ENCODE measurements at regions not wholly inside any gene's neighbourhood (a gene's known extent, or its start where the extent isn't known, plus 50 kb on each side); places are given as distances from the start of the nearest gene placed in this dataset.

DNA sequence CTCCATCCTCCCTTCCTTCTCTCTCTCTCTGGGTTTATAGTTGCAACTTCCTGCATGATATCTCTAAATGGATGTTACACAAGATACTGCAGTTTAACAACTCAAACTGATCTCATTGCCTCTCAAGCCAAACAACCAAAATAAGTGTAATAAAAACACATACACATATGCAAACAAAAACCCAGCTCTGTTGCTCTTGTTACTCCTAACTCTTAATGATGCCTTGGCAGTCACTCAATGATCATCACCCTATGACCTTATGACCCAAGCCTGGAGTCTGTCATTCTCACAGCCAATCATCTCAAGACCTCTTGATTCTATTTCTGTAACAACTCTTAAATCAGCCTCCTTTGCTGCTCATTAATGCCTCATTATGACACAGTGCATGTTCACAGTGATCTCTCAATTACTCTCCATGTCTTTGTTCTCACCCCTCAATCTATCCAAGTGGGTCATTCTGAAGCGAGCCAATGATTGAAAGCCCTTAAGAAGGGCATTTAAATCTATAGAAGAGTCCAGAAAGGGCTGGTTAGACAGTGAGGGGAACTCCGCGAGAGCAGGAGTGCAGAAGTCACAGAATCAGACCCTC, 210.9 kb downstream of the INHBA start:
- peaks cover 3% of the 10 kb centered on the region for H3K27me3 Mint-ChIP-seq (ENCODE audit: insufficient read depth, low read depth, poor library complexity)
- Histone ChIP-seq H3K4me2 (no peak overlapping the region), H3K9me2 (ENCODE audit: insufficient read depth) (no peaks in the 10 kb centered on the region), H3K27ac (ENCODE audit: low read depth) (no peak overlapping the region), H3K36me3 (ENCODE audit: insufficient read depth) (no peaks in the 10 kb centered on the region), H4K20me1 (replicated peaks; ENCODE audit: insufficient read depth) (no peaks in the 10 kb centered on the region), H3F3A (replicated peaks; ENCODE audit: low read depth) (no peaks in the 10 kb centered on the region), H2AFZ (peak overlapping the region; percentile 78), H3K27me3 (ENCODE audit: insufficient read depth) (no peaks in the 10 kb centered on the region), H3K4me1 (ENCODE audit: insufficient read depth) (no peaks in the 10 kb centered on the region), H3K79me2 (replicated peaks; ENCODE audit: insufficient read depth) (no peaks in the 10 kb centered on the region), H3K4me3 (no peak overlapping the region)
- TF ChIP-seq STAT1 (IDR thresholded peaks at IDR 0.05; ENCODE audit: unreplicated experiment), result no peak
- TF ChIP-seq ZNF331 (CRISPR knock-in tag; IDR thresholded peaks at IDR 0.05; ENCODE audit: low read depth), result no peak
- TF ChIP-seq, protein P1, sequence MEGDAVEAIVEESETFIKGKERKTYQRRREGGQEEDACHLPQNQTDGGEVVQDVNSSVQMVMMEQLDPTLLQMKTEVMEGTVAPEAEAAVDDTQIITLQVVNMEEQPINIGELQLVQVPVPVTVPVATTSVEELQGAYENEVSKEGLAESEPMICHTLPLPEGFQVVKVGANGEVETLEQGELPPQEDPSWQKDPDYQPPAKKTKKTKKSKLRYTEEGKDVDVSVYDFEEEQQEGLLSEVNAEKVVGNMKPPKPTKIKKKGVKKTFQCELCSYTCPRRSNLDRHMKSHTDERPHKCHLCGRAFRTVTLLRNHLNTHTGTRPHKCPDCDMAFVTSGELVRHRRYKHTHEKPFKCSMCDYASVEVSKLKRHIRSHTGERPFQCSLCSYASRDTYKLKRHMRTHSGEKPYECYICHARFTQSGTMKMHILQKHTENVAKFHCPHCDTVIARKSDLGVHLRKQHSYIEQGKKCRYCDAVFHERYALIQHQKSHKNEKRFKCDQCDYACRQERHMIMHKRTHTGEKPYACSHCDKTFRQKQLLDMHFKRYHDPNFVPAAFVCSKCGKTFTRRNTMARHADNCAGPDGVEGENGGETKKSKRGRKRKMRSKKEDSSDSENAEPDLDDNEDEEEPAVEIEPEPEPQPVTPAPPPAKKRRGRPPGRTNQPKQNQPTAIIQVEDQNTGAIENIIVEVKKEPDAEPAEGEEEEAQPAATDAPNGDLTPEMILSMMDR (conservative IDR thresholded peaks at IDR 0.05; ENCODE audit: low read depth in 2 of 2), result no peak
- TF ChIP-seq NANOG (IDR thresholded peaks at IDR 0.05; ENCODE audit: borderline replicate concordance), result no peak
- TF ChIP-seq POLR2AphosphoS5 (IDR thresholded peaks at IDR 0.05; ENCODE audit: low read depth), result no peak
- TF ChIP-seq EZH2phosphoT487 (IDR thresholded peaks at IDR 0.05; ENCODE audit: unreplicated experiment), result no peak
- TF ChIP-seq, protein P2, sequence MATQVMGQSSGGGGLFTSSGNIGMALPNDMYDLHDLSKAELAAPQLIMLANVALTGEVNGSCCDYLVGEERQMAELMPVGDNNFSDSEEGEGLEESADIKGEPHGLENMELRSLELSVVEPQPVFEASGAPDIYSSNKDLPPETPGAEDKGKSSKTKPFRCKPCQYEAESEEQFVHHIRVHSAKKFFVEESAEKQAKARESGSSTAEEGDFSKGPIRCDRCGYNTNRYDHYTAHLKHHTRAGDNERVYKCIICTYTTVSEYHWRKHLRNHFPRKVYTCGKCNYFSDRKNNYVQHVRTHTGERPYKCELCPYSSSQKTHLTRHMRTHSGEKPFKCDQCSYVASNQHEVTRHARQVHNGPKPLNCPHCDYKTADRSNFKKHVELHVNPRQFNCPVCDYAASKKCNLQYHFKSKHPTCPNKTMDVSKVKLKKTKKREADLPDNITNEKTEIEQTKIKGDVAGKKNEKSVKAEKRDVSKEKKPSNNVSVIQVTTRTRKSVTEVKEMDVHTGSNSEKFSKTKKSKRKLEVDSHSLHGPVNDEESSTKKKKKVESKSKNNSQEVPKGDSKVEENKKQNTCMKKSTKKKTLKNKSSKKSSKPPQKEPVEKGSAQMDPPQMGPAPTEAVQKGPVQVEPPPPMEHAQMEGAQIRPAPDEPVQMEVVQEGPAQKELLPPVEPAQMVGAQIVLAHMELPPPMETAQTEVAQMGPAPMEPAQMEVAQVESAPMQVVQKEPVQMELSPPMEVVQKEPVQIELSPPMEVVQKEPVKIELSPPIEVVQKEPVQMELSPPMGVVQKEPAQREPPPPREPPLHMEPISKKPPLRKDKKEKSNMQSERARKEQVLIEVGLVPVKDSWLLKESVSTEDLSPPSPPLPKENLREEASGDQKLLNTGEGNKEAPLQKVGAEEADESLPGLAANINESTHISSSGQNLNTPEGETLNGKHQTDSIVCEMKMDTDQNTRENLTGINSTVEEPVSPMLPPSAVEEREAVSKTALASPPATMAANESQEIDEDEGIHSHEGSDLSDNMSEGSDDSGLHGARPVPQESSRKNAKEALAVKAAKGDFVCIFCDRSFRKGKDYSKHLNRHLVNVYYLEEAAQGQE (IDR thresholded peaks at IDR 0.05; ENCODE audit: unreplicated experiment), result no peak
- TF ChIP-seq, protein P3, sequence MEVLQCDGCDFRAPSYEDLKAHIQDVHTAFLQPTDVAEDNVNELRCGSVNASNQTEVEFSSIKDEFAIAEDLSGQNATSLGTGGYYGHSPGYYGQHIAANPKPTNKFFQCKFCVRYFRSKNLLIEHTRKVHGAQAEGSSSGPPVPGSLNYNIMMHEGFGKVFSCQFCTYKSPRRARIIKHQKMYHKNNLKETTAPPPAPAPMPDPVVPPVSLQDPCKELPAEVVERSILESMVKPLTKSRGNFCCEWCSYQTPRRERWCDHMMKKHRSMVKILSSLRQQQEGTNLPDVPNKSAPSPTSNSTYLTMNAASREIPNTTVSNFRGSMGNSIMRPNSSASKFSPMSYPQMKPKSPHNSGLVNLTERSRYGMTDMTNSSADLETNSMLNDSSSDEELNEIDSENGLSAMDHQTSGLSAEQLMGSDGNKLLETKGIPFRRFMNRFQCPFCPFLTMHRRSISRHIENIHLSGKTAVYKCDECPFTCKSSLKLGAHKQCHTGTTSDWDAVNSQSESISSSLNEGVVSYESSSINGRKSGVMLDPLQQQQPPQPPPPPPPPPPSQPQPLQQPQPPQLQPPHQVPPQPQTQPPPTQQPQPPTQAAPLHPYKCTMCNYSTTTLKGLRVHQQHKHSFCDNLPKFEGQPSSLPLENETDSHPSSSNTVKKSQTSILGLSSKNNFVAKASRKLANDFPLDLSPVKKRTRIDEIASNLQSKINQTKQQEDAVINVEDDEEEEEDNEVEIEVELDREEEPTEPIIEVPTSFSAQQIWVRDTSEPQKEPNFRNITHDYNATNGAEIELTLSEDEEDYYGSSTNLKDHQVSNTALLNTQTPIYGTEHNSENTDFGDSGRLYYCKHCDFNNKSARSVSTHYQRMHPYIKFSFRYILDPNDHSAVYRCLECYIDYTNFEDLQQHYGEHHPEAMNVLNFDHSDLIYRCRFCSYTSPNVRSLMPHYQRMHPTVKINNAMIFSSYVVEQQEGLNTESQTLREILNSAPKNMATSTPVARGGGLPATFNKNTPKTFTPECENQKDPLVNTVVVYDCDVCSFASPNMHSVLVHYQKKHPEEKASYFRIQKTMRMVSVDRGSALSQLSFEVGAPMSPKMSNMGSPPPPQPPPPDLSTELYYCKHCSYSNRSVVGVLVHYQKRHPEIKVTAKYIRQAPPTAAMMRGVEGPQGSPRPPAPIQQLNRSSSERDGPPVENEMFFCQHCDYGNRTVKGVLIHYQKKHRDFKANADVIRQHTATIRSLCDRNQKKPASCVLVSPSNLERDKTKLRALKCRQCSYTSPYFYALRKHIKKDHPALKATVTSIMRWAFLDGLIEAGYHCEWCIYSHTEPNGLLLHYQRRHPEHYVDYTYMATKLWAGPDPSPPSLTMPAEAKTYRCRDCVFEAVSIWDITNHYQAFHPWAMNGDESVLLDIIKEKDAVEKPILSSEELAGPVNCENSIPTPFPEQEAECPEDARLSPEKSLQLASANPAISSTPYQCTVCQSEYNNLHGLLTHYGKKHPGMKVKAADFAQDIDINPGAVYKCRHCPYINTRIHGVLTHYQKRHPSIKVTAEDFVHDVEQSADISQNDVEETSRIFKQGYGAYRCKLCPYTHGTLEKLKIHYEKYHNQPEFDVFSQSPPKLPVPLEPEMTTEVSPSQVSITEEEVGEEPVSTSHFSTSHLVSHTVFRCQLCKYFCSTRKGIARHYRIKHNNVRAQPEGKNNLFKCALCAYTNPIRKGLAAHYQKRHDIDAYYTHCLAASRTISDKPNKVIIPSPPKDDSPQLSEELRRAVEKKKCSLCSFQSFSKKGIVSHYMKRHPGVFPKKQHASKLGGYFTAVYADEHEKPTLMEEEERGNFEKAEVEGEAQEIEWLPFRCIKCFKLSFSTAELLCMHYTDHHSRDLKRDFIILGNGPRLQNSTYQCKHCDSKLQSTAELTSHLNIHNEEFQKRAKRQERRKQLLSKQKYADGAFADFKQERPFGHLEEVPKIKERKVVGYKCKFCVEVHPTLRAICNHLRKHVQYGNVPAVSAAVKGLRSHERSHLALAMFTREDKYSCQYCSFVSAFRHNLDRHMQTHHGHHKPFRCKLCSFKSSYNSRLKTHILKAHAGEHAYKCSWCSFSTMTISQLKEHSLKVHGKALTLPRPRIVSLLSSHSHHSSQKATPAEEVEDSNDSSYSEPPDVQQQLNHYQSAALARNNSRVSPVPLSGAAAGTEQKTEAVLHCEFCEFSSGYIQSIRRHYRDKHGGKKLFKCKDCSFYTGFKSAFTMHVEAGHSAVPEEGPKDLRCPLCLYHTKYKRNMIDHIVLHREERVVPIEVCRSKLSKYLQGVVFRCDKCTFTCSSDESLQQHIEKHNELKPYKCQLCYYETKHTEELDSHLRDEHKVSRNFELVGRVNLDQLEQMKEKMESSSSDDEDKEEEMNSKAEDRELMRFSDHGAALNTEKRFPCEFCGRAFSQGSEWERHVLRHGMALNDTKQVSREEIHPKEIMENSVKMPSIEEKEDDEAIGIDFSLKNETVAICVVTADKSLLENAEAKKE (CRISPR knock-in tag; IDR thresholded peaks at IDR 0.05), result no peak
- TF ChIP-seq CREB1 (CRISPR knock-in tag; IDR thresholded peaks at IDR 0.05; ENCODE audit: low read depth), result no peak
- TF ChIP-seq ZNF114 (CRISPR knock-in tag; IDR thresholded peaks at IDR 0.05), result no peak
- TF ChIP-seq EZH2 (IDR thresholded peaks at IDR 0.05; ENCODE audit: low read depth, unreplicated experiment), result no peak
- no peak for TF ChIP-seq JUNB (IDR thresholded peaks at IDR 0.05; ENCODE audit: unreplicated experiment)
- TF ChIP-seq, protein P4, sequence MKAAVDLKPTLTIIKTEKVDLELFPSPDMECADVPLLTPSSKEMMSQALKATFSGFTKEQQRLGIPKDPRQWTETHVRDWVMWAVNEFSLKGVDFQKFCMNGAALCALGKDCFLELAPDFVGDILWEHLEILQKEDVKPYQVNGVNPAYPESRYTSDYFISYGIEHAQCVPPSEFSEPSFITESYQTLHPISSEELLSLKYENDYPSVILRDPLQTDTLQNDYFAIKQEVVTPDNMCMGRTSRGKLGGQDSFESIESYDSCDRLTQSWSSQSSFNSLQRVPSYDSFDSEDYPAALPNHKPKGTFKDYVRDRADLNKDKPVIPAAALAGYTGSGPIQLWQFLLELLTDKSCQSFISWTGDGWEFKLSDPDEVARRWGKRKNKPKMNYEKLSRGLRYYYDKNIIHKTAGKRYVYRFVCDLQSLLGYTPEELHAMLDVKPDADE (IDR thresholded peaks at IDR 0.05), result no peak
- no peak overlapping the region for H3K27ac Mint-ChIP-seq
- H3K9me3 Mint-ChIP-seq, result no peaks in the 10 kb centered on the region
- no peaks in the 10 kb centered on the region for H3K4me1 Mint-ChIP-seq
- no peaks in the 10 kb centered on the region for H3K36me3 Mint-ChIP-seq (ENCODE audit: low read depth)
- DNase-seq (ENCODE audit: low spot score), result no peak
- no peak for ATAC-seq
- H3K4me3 Mint-ChIP-seq, result no peak overlapping the region

Data from GM23338 (cell line).